ENCODE measurements at regions not wholly inside any gene's neighbourhood (a gene's known extent, or its start where the extent isn't known, plus 50 kb on each side); places are given as distances from the start of the nearest gene placed in this dataset.

DNA sequence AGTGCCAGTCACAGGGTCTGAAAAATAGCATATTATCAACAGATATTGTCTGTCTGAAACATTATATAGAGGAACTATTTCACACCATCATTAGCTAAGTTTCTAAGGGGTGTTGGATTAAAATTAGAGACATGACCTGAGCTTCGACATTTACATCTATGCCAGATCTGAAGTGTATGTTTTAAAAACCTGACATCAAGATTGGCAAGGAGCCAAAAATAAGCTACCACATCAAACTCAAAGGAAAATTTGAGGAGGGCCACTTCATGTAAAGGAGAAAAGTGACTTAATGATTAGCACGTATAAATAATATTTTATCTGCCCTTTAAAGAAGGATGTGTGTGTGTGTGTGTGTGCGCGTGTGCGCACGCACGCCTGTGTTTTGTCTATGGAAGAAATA, 752.0 kb upstream of the GRM7 start:
- intact Hi-C loops (cut with DNase I) = no loop called here

DNA sequence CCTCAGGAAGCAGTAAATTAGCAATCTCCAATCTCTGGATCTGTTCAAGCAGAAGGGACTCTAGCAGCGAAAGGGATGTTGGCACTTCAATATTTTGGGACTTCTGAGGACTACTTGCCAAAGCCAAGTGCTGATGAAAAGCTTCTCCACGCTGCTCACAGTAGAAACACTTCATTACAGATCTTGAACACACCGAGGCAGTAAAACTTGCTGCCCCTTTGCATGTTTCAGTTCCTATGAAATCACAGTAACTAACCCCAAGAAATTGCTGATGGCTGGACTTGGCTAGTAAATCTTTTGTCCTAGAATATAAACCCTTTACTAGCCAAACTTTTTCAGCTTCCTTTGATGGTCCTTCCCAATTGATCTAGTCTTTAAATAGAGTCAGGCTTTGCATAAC, 750.5 kb upstream of the GRM7 start:
- Histone ChIP-seq H3K4me1 (ENCODE audit: insufficient read depth) (no peaks in the 10 kb centered on the region), H3K9me3 (no peaks in the 10 kb centered on the region), H3K27ac (no peak overlapping the region), H3K27me3 (no peaks in the 10 kb centered on the region), H3K4me3 (no peak overlapping the region), H3K36me3 (no peaks in the 10 kb centered on the region)
- intact Hi-C loops (cut with DNase I) = no loop called here
- TF ChIP-seq POLR2A (IDR thresholded peaks at IDR 0.05) (no peak), EP300 (IDR thresholded peaks at IDR 0.05) (no peak)
- TF ChIP-seq, protein P1, sequence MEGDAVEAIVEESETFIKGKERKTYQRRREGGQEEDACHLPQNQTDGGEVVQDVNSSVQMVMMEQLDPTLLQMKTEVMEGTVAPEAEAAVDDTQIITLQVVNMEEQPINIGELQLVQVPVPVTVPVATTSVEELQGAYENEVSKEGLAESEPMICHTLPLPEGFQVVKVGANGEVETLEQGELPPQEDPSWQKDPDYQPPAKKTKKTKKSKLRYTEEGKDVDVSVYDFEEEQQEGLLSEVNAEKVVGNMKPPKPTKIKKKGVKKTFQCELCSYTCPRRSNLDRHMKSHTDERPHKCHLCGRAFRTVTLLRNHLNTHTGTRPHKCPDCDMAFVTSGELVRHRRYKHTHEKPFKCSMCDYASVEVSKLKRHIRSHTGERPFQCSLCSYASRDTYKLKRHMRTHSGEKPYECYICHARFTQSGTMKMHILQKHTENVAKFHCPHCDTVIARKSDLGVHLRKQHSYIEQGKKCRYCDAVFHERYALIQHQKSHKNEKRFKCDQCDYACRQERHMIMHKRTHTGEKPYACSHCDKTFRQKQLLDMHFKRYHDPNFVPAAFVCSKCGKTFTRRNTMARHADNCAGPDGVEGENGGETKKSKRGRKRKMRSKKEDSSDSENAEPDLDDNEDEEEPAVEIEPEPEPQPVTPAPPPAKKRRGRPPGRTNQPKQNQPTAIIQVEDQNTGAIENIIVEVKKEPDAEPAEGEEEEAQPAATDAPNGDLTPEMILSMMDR (IDR thresholded peaks at IDR 0.05) = no peak
- 74 to 86% (median 80%) methylated on average over 3 of the region's 3 CpGs for WGBS, 3 donors
- DNase-seq = no peak

More for the DNA sequence above, 752.0 kb upstream of the GRM7 start:
- Histone ChIP-seq H3K27me3 (no peaks in the 10 kb centered on the region), H3K36me3 (no peaks in the 10 kb centered on the region), H3K4me1 (ENCODE audit: insufficient read depth) (no peaks in the 10 kb centered on the region), H3K9me3 (no peaks in the 10 kb centered on the region), H3K4me3 (no peak overlapping the region), H3K27ac (no peak overlapping the region)
- 78 to 82% (median 79%) methylated on average over 7 of the region's 7 CpGs for WGBS, 3 donors
- TF ChIP-seq, protein P1 (IDR thresholded peaks at IDR 0.05) = no peak
- TF ChIP-seq EP300 (IDR thresholded peaks at IDR 0.05) = no peak
- no peak for TF ChIP-seq POLR2A (IDR thresholded peaks at IDR 0.05)
- no peak for DNase-seq

DNA sequence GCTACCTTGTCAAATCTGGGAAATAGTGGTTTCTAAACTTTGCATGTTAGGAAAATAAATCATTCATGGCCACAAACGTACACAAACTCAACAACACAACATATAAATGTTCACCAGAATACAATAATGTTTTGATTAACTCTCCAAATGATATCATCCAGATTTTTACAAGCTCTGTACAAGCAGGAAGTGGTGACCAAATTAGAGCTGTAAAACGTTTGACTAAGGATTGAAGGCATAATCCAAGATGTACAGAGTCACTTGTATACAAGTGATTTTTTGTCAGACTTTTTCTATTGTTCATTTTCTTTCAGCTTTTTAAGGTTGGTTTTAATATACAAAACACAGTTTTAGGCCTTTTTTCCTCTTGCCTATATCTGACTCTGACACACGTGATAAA, 748.4 kb upstream of the GRM7 start:
- H3K36me3 ChIP-seq = no peaks in the 10 kb centered on the region
- intact Hi-C loops (cut with DNase I) = no loop called here

DNA sequence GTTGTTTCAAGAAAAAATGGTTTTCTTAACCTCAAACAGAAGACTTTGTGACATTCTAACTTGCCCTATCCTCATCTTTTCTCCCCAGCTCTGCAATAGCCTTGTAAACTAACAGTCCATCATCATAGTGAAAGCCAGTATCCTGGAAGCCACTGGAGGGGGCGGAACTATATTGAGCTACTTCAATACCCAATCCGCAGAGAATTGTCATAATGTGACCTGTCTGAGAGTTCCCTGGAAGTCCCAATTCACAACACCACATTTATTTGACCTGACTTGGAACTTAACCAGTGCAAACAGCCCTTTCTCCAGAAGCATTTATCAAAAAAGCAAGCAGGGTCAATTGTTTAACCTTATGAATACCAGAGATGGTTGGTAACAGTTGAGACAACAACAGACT, 747.6 kb upstream of the GRM7 start:
- no peaks in the 10 kb centered on the region for H3K9me3 ChIP-seq
- TF ChIP-seq POLR2A (IDR thresholded peaks at IDR 0.05) = no peak
- no peak for TF ChIP-seq EP300 (IDR thresholded peaks at IDR 0.05)
- TF ChIP-seq, protein P1 (IDR thresholded peaks at IDR 0.05) = no peak
- 67 to 97% (median 86%) methylated on average over 2 of the region's 2 CpGs for WGBS, 3 donors
- H3K36me3 ChIP-seq = no peaks in the 10 kb centered on the region
- H3K27me3 ChIP-seq = no peaks in the 10 kb centered on the region
- no peaks in the 10 kb centered on the region for H3K4me1 ChIP-seq (ENCODE audit: insufficient read depth)
- intact Hi-C loops (cut with DNase I) = no loop called here
- DNase-seq = no peak
- no peak overlapping the region for H3K4me3 ChIP-seq
- H3K27ac ChIP-seq = no peak overlapping the region

More for the DNA sequence above, 748.4 kb upstream of the GRM7 start:
- Histone ChIP-seq H3K4me3 (no peak overlapping the region), H3K4me1 (ENCODE audit: insufficient read depth) (no peaks in the 10 kb centered on the region), H3K27ac (no peak overlapping the region), H3K9me3 (no peaks in the 10 kb centered on the region), H3K27me3 (no peaks in the 10 kb centered on the region)
- TF ChIP-seq EP300 (IDR thresholded peaks at IDR 0.05) (no peak), POLR2A (IDR thresholded peaks at IDR 0.05) (no peak)
- TF ChIP-seq, protein P1 (IDR thresholded peaks at IDR 0.05) = no peak
- DNase-seq = no peak
- 38 to 39% (median 38%) methylated on average over 3 of the region's 3 CpGs for WGBS, 3 donors

DNA sequence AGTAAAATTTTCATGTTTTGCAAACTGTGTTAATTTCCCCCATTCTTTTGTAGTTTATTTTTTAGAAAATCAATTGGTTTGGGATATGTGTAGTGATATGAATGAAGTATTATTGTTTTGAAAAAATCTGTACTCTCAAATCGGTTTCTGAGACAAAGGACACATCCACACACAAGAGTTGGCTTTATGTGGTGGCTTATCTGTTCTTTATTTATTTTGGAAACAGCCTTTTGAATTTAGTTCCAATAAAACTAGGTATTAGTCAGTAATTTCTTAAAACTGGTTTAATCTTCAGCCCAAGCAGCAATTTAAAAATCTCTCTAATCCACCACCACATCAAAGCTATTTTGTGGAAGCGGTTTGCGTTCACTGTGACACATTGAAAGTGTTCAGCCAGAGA, 741.5 kb upstream of the GRM7 start:
- Histone ChIP-seq H3K9me3 (no peaks in the 10 kb centered on the region), H3K4me1 (ENCODE audit: insufficient read depth) (no peaks in the 10 kb centered on the region), H3K27me3 (no peaks in the 10 kb centered on the region), H3K36me3 (no peaks in the 10 kb centered on the region), H3K4me3 (no peak overlapping the region), H3K27ac (no peak overlapping the region)
- 38 to 72% (median 41%) methylated on average over 3 of the region's 3 CpGs for WGBS, 3 donors
- DNase-seq = no peak
- TF ChIP-seq EP300 (IDR thresholded peaks at IDR 0.05) (no peak), POLR2A (IDR thresholded peaks at IDR 0.05) (no peak)
- TF ChIP-seq, protein P1 (IDR thresholded peaks at IDR 0.05) = no peak
- intact Hi-C loops (cut with DNase I) = no loop called here
